ENCODE measurements at regions not wholly inside any gene's neighbourhood (a gene's known extent, or its start where the extent isn't known, plus 50 kb on each side); places are given as distances from the start of the nearest gene placed in this dataset.

GRCh38 chr1:4176841-4177240, 276.8 kb upstream of the C1orf174 start:
- Histone ChIP-seq H3K9me3 (ENCODE audit: insufficient read depth, low read depth, low read length) (no peaks in the 10 kb centered on the region), H3K36me3 (ENCODE audit: insufficient read depth, low read length) (no peaks in the 10 kb centered on the region), H2AFZ (ENCODE audit: low read depth, low read length) (no peak overlapping the region), H3K27ac (ENCODE audit: low read depth, low read length) (no peak overlapping the region), H3K27me3 (ENCODE audit: insufficient read depth, low read length) (no peaks in the 10 kb centered on the region), H4K20me1 (ENCODE audit: insufficient read depth, low read length) (no peaks in the 10 kb centered on the region), H3K4me1 (ENCODE audit: insufficient read depth, low read length) (no peaks in the 10 kb centered on the region), H3K79me2 (ENCODE audit: insufficient read depth, low read length) (no peaks in the 10 kb centered on the region), H3K9ac (ENCODE audit: low read length) (no peak overlapping the region), H3K4me2 (ENCODE audit: low read length) (no peak overlapping the region), H3K4me3 (ENCODE audit: insufficient read depth, low read depth, low read length) (no peak overlapping the region)
- no peaks in the 10 kb centered on the region for H3K36me3 Mint-ChIP-seq (ENCODE audit: low read depth, unreplicated experiment)
- FAIRE-seq (no peak), DNase-seq (ENCODE audit: low read depth) (no peak)
- H3K4me1 Mint-ChIP-seq (ENCODE audit: low read depth, unreplicated experiment): no peaks in the 10 kb centered on the region
- H3K4me3 Mint-ChIP-seq (ENCODE audit: unreplicated experiment): no peak overlapping the region
- H3K9me3 Mint-ChIP-seq (ENCODE audit: unreplicated experiment): peaks cover 20% of the 10 kb centered on the region
- H3K27me3 Mint-ChIP-seq (ENCODE audit: low read depth, unreplicated experiment): peaks cover 11% of the 10 kb centered on the region
- no peak overlapping the region for H3K27ac Mint-ChIP-seq (ENCODE audit: unreplicated experiment)
- no peak for TF ChIP-seq EZH2 (IDR thresholded peaks at IDR 0.05; ENCODE audit: insufficient read depth, low read length)

GRCh38 chr1:4177425-4178150, 277.5 kb upstream of the C1orf174 start:
- H3K27me3 ChIP-seq (ENCODE audit: insufficient read depth, low read length): no peaks in the 10 kb centered on the region
- no peak overlapping the region for H2AFZ ChIP-seq (ENCODE audit: low read depth, low read length)
- H3K9ac ChIP-seq (ENCODE audit: low read length): no peak overlapping the region
- no peaks in the 10 kb centered on the region for H3K36me3 Mint-ChIP-seq (ENCODE audit: low read depth, unreplicated experiment)
- H3K27ac Mint-ChIP-seq (ENCODE audit: unreplicated experiment): no peak overlapping the region
- no peak overlapping the region for H3K4me2 ChIP-seq (ENCODE audit: low read length)
- no peak for DNase-seq (ENCODE audit: low read depth)
- no peaks in the 10 kb centered on the region for H3K36me3 ChIP-seq (ENCODE audit: insufficient read depth, low read length)
- H3K79me2 ChIP-seq (ENCODE audit: insufficient read depth, low read length): no peaks in the 10 kb centered on the region
- no peak overlapping the region for H3K4me3 ChIP-seq (ENCODE audit: insufficient read depth, low read depth, low read length)
- no peak overlapping the region for H3K4me3 Mint-ChIP-seq (ENCODE audit: unreplicated experiment)
- no peak overlapping the region for H3K27ac ChIP-seq (ENCODE audit: low read depth, low read length)
- TF ChIP-seq, protein P1, sequence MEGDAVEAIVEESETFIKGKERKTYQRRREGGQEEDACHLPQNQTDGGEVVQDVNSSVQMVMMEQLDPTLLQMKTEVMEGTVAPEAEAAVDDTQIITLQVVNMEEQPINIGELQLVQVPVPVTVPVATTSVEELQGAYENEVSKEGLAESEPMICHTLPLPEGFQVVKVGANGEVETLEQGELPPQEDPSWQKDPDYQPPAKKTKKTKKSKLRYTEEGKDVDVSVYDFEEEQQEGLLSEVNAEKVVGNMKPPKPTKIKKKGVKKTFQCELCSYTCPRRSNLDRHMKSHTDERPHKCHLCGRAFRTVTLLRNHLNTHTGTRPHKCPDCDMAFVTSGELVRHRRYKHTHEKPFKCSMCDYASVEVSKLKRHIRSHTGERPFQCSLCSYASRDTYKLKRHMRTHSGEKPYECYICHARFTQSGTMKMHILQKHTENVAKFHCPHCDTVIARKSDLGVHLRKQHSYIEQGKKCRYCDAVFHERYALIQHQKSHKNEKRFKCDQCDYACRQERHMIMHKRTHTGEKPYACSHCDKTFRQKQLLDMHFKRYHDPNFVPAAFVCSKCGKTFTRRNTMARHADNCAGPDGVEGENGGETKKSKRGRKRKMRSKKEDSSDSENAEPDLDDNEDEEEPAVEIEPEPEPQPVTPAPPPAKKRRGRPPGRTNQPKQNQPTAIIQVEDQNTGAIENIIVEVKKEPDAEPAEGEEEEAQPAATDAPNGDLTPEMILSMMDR (IDR thresholded peaks at IDR 0.05; ENCODE audit: insufficient read depth, low read depth, low read length): no peak
- no peak for TF ChIP-seq EZH2 (IDR thresholded peaks at IDR 0.05; ENCODE audit: insufficient read depth, low read length)
- no peaks in the 10 kb centered on the region for H3K4me1 Mint-ChIP-seq (ENCODE audit: low read depth, unreplicated experiment)
- H3K4me1 ChIP-seq (ENCODE audit: insufficient read depth, low read length): no peaks in the 10 kb centered on the region
- peaks cover 18% of the 10 kb centered on the region for H3K9me3 Mint-ChIP-seq (ENCODE audit: unreplicated experiment)
- H3K9me3 ChIP-seq (ENCODE audit: insufficient read depth, low read depth, low read length): no peaks in the 10 kb centered on the region
- no peak for FAIRE-seq
- no peaks in the 10 kb centered on the region for H4K20me1 ChIP-seq (ENCODE audit: insufficient read depth, low read length)
- H3K27me3 Mint-ChIP-seq (ENCODE audit: low read depth, unreplicated experiment): peaks cover 8% of the 10 kb centered on the region

DNA sequence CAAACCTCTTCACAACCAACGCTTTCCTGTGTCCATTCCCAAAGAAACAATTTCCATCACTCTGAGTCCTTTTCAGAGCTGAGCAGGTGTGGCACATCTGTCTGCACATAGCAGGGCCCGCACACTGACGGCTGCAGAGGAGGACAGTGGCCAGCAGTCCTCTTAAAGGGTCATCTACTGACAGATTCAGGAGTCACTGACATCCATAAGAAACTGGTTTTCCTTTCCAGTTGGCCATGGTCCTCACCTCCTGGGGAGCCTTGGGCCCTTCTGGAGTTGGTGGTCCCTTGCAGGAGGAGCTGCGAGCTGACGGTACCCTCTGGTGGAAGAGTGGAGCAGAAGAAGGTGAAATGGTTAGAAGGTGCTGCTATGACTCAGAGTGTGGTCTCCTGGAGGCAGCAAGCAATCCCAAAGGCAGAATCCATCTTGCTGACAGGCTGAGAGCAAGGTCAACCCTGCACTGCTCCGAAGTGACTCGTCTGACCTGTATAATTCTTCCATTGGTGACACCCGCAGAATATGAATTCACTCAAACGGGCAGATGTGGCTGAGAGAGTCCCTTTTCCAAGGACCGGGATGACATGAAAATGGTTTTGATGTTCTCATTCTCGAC, 278.5 kb upstream of the C1orf174 start:
- H3K9ac ChIP-seq (ENCODE audit: low read length): no peak overlapping the region
- TF ChIP-seq EZH2 (IDR thresholded peaks at IDR 0.05; ENCODE audit: insufficient read depth, low read length): no peak
- TF ChIP-seq, protein P1 (IDR thresholded peaks at IDR 0.05; ENCODE audit: insufficient read depth, low read depth, low read length): no peak
- H3K9me3 Mint-ChIP-seq (ENCODE audit: unreplicated experiment): peaks cover 14% of the 10 kb centered on the region
- no peak for FAIRE-seq
- no peaks in the 10 kb centered on the region for H3K36me3 Mint-ChIP-seq (ENCODE audit: low read depth, unreplicated experiment)
- no peak overlapping the region for H3K27ac ChIP-seq (ENCODE audit: low read depth, low read length)
- no peak overlapping the region for H3K4me3 ChIP-seq (ENCODE audit: insufficient read depth, low read depth, low read length)
- no peaks in the 10 kb centered on the region for H4K20me1 ChIP-seq (ENCODE audit: insufficient read depth, low read length)
- H3K4me1 Mint-ChIP-seq (ENCODE audit: low read depth, unreplicated experiment): no peaks in the 10 kb centered on the region
- no peak overlapping the region for H3K27ac Mint-ChIP-seq (ENCODE audit: unreplicated experiment)
- no peaks in the 10 kb centered on the region for H3K9me3 ChIP-seq (ENCODE audit: insufficient read depth, low read depth, low read length)
- no peak overlapping the region for H2AFZ ChIP-seq (ENCODE audit: low read depth, low read length)
- peaks cover 6% of the 10 kb centered on the region for H3K27me3 Mint-ChIP-seq (ENCODE audit: low read depth, unreplicated experiment)
- no peaks in the 10 kb centered on the region for H3K79me2 ChIP-seq (ENCODE audit: insufficient read depth, low read length)
- DNase-seq (ENCODE audit: low read depth): no peak
- no peaks in the 10 kb centered on the region for H3K36me3 ChIP-seq (ENCODE audit: insufficient read depth, low read length)
- H3K27me3 ChIP-seq (ENCODE audit: insufficient read depth, low read length): no peaks in the 10 kb centered on the region
- no peaks in the 10 kb centered on the region for H3K4me1 ChIP-seq (ENCODE audit: insufficient read depth, low read length)
- no peak overlapping the region for H3K4me3 Mint-ChIP-seq (ENCODE audit: unreplicated experiment)
- H3K4me2 ChIP-seq (ENCODE audit: low read length): no peak overlapping the region
